ENCODE measurements at regions not wholly inside any gene's neighbourhood (a gene's known extent, or its start where the extent isn't known, plus 50 kb on each side); places are given as distances from the start of the nearest gene placed in this dataset.

DNA sequence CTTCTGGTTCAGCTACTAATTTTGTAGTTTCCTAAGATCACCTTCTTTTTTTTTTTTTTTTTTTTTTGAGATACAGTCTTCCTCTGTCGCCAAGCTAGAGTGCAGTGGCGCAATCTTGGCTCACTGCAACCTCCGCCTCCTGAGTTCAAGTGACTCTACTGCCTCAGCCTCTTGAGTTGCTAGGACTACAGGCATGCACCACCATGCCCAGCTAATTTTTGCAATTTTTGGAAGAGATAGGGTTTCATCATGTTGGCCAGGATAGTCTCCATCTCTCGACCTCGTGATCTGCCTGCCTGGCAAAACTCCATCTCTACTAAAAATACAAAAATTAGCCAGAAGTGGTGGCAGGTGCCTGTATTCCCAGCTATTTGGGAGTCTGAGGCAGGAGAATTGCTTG is 301.5 kb upstream of the TFPI start:
- Mint-ChIP-seq H3K4me3 (no peak overlapping the region), H3K9me3 (peaks cover 2 to 18% (median 3%) of the 10 kb centered on the region in 3 donors), H3K36me3 (no peaks in the 10 kb centered on the region), H3K4me1 (no peaks in the 10 kb centered on the region), H3K27ac (no peak overlapping the region), H3K27me3 (no peaks in the 10 kb centered on the region)

DNA sequence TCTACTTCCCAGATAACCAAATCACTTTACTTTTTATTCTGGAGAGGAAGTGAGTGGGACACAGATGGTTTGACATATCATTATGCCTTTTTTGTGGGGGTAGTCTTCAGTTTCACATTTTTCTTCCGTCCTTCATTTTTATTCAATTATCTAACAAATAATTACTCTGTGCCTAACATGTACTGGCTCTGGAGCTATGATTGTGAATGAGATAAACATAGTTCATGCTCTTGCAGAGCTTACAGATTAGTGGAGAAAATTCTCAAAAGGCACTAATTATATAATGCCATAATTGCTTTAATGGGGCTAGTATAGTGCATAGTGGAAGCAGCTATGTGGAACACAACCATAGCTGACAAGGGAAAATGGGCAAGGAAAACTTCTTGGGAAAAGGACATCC is 303.6 kb upstream of the TFPI start:
- Mint-ChIP-seq H3K27ac (no peak overlapping the region), H3K27me3 (no peaks in the 10 kb centered on the region), H3K36me3 (no peaks in the 10 kb centered on the region), H3K4me1 (no peaks in the 10 kb centered on the region), H3K9me3 (peaks cover 0 to 18% (median 2%) of the 10 kb centered on the region in 3 donors), H3K4me3 (no peak overlapping the region)

DNA sequence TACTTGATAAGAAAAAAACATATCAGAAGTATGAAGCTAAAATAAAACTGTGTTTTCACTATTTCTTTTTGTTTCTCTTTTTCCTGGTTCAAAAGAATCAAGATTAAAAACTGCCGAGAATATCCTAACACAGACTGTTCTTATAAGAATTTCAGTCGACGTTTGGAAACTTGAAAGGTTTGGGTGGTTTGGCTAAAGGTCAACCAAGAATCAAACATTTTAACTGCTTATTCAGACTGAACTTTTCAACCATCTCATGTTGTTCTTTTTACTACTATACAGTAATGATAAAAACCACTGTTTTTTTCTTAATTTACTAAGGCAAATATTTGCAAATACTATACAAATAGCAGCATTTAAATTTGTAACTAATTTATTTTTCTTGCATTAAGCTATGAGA is 308.5 kb upstream of the TFPI start:
- no peaks in the 10 kb centered on the region for H3K36me3 Mint-ChIP-seq
- H3K4me3 Mint-ChIP-seq, result no peak overlapping the region
- H3K4me1 Mint-ChIP-seq, result no peaks in the 10 kb centered on the region
- H3K27me3 Mint-ChIP-seq, result no peaks in the 10 kb centered on the region
- peaks cover 1 to 15% (median 2%) of the 10 kb centered on the region in 3 donors for H3K9me3 Mint-ChIP-seq
- no peak overlapping the region for H3K27ac Mint-ChIP-seq

DNA sequence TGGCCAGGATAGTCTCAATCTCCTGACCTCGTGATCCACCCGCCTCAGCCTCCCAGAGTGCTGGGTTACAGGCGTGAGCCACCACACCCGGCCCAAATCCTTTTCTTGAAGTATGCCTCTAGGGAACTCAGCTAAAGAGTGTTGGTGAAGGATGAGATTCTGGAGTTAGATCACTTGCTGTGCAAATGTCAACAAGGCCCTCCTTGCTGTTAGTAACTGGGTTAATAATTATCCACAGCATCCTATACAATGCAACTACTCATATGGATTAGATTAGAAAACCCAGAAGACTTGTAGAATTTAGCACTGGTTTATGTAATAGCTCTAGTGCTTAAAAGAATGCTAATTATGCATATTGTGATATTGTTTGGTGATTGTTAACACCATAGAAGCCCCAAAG is 310.8 kb upstream of the TFPI start:
- H3K27me3 Mint-ChIP-seq, result no peaks in the 10 kb centered on the region
- peaks cover 0 to 4% (median 0%) of the 10 kb centered on the region in 3 donors for H3K4me1 Mint-ChIP-seq
- peaks cover 3% of the 10 kb centered on the region for H3K36me3 Mint-ChIP-seq
- H3K27ac Mint-ChIP-seq, result no peak overlapping the region
- H3K4me3 Mint-ChIP-seq, result no peak overlapping the region
- H3K9me3 Mint-ChIP-seq, result peaks cover 2 to 9% (median 3%) of the 10 kb centered on the region in 3 donors

DNA sequence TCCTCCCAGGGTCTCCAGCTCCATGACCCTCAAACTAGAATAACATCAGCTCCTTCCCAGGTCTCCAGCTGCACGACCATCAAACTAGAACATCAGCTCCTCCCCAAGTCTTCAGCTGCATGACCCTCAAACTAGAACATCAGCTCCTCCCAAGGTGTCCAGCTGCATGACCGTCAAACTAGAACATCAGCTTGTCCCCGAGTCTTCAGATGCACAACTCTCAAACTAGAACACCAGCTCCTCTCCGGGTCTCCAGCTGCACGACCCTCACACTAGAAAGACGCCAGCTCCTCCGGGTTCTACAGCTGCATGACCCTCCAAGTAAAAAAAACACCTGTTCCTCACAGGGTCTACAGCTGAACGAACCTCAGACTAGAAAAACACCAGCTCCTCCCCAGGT is 312.9 kb upstream of the TFPI start:
- Mint-ChIP-seq H3K27ac (peak overlapping the region in 1 of 3 donors; percentile 1), H3K9me3 (peaks cover 2 to 9% (median 6%) of the 10 kb centered on the region in 3 donors), H3K4me1 (peaks cover 0 to 4% (median 0%) of the 10 kb centered on the region in 3 donors), H3K27me3 (no peaks in the 10 kb centered on the region), H3K4me3 (no peak overlapping the region), H3K36me3 (peaks cover 3% of the 10 kb centered on the region)

DNA sequence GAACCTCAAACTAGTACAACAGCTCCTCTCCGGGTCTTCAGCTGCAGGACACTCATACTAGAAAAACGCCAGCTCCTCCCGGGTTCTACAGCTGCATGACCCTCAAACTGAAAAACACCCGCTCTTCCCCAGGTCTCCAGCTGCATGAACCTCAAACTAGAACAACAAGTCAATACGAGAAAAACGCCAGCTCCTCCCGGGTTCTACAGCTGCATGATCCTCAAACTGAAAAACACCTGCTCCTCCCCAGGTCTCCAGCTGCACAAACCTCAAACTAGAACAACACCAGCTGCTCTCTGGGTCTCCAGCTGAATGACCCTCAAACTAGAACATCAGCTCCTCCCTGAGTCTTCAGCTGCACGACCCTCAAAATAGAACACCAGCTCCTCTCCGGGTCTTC is 315.0 kb upstream of the TFPI start:
- Mint-ChIP-seq H3K27me3 (no peaks in the 10 kb centered on the region), H3K27ac (peak overlapping the region in 1 of 3 donors; percentile 24), H3K9me3 (peaks cover 3 to 12% (median 6%) of the 10 kb centered on the region in 3 donors), H3K4me3 (no peak overlapping the region), H3K4me1 (peaks cover 0 to 4% (median 0%) of the 10 kb centered on the region in 3 donors), H3K36me3 (peaks cover 3% of the 10 kb centered on the region)

DNA sequence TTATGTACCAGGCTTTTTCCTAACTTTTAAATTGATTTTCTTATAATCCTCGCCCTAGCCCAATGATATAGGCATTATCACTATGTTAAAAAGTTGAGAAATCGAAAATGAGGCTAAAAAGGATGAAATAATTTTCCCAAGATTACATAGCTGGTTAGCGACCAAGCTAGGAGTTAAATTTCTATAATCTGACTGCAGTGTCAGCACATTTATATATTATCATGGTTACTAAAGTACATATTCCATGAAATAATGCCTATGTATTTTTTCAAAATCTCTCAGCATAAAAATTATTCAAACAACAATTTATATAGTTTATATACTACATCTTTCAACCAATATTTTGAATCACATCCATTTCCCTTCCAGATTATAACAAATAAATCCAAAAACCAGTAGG is 317.3 kb upstream of the TFPI start:
- peaks cover 3% of the 10 kb centered on the region for H3K36me3 Mint-ChIP-seq
- peaks cover 5 to 15% (median 8%) of the 10 kb centered on the region in 3 donors for H3K9me3 Mint-ChIP-seq
- H3K4me1 Mint-ChIP-seq, result peaks cover 0 to 4% (median 0%) of the 10 kb centered on the region in 3 donors
- no peak overlapping the region for H3K4me3 Mint-ChIP-seq
- no peak overlapping the region for H3K27ac Mint-ChIP-seq
- H3K27me3 Mint-ChIP-seq, result no peaks in the 10 kb centered on the region

DNA sequence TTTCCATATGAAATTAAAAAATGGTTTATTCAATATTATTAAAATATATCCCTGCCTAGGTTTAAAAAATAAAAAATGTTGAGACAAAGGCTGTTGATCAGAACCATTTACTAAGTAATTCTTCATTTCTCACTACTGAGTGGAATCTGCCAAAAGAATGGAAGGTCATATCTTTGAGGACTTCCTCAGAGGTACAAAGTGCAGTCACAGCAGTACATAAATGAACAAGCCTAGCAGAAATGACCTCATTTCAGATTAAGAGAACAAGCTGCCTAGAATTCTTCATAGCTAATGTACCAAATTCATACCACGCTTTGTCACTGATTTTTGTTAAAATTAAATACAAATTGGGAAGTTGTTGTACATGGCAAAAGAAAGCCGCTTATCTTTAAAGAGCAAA is 318.9 kb upstream of the TFPI start:
- Mint-ChIP-seq H3K36me3 (no peaks in the 10 kb centered on the region), H3K4me1 (peaks cover 0 to 4% (median 0%) of the 10 kb centered on the region in 3 donors), H3K9me3 (peaks cover 5 to 6% (median 5%) of the 10 kb centered on the region in 3 donors), H3K27me3 (no peaks in the 10 kb centered on the region), H3K27ac (no peak overlapping the region), H3K4me3 (no peak overlapping the region)

DNA sequence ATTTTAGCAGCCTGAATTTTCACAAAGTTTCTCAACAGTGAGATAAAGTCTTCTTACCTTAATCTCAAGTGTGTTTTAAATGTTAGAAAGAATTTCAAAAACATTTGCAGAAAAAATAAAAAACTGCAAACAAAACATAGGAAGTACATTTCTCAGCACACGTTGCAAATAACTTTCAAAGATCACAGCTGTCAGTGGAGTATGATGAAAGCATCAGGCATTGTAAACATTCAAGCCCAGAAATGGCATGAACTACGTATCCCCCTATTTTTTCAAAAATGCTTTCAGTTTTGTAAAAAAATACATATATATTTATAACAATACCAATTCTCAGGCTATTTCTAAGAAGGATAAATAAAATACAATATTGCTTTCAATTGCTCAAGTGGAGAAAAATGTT is 320.6 kb upstream of the TFPI start:
- Mint-ChIP-seq H3K27ac (no peak overlapping the region), H3K27me3 (no peaks in the 10 kb centered on the region), H3K4me3 (no peak overlapping the region), H3K36me3 (no peaks in the 10 kb centered on the region), H3K9me3 (peaks cover 3 to 7% (median 6%) of the 10 kb centered on the region in 3 donors), H3K4me1 (no peaks in the 10 kb centered on the region)

DNA sequence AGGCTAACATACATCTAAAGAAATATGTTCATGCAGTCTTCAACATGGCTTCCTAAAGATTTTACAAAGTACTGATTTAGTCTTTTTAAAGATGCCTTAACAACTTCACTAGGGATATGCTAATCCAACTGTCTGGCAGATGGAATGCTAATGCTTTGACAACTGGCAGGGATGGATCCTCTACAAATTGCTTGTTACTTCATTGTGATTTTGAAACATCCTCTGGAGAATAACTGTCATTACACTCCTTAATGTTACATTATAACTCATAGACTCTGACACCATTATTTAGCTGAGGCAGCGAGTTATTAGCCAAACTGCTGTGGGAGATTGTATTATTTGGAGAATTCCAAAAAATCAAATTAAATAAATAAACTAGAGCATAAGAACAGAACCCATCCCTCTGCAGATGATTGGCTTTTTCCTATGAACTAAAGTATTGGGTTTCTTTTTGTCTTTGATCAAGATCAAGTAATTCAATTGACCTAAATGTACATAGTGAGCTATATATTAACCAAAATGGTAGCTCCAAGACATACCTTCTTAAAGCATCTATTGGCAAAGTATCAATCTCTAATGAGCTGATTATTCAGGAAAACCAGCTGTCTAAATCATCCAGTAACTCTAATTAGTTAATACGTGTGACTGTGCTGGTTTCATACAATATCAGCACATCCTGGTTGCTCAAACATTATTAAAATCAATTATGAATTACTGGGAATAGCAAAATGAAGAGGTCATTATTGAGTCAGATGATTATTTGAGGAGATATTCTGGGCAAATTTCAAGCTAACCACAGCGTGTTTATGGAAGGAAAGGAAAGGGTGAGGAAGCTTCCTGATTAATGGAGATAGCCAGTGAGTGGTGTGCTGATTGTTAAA is 321.3 kb upstream of the TFPI start:
- Mint-ChIP-seq H3K4me3 (no peak overlapping the region), H3K27ac (no peak overlapping the region), H3K36me3 (no peaks in the 10 kb centered on the region), H3K4me1 (no peaks in the 10 kb centered on the region), H3K9me3 (peaks cover 3 to 7% (median 6%) of the 10 kb centered on the region in 3 donors), H3K27me3 (no peaks in the 10 kb centered on the region)

DNA sequence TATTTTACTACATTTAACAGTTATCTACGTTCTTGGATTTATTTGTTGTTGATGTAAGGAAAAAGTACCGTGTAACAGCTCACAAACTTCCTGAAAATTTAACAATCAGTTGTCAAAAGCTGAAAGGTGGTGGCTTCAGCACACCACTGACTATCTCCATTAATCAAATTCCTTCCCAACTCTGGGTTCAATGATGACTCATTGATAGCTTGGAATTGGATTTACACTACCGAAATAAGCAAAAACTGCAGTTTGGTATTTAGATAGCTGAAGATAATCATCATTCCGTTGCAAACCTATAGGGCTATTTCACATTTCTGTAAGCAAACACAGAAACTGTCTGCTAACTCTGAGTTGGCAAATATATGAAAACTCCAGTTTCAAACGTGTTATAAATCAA is 322.3 kb upstream of the TFPI start:
- no peaks in the 10 kb centered on the region for H3K27me3 Mint-ChIP-seq
- no peaks in the 10 kb centered on the region for H3K4me1 Mint-ChIP-seq
- no peaks in the 10 kb centered on the region for H3K36me3 Mint-ChIP-seq

DNA sequence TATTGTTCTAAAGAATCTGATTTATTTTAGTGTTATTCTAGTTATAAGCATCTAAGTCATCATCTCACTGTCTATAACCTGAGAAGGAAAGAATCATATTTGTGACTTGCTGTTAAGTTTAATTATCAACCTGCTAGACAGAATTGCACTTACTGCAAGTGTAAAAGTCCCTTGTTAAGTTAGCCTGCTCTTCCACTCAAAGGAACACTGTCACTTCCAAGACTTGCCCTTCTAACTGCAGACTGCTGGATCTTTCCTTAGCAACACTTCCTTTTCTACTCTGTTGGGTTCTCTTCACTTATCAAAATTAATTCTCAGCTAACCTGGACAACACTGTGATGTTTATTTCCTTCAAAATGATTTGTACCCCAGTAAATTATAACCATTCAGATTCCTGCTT is 323.2 kb upstream of the TFPI start:
- no peaks in the 10 kb centered on the region for H3K36me3 Mint-ChIP-seq
- H3K27me3 Mint-ChIP-seq, result no peaks in the 10 kb centered on the region
- H3K4me1 Mint-ChIP-seq, result no peaks in the 10 kb centered on the region
- no peak overlapping the region for H3K27ac Mint-ChIP-seq
- H3K4me3 Mint-ChIP-seq, result no peak overlapping the region
- peaks cover 3 to 6% (median 5%) of the 10 kb centered on the region in 3 donors for H3K9me3 Mint-ChIP-seq

More for the DNA sequence above, 322.3 kb upstream of the TFPI start:
- H3K27ac Mint-ChIP-seq, result no peak overlapping the region
- no peak overlapping the region for H3K4me3 Mint-ChIP-seq
- H3K9me3 Mint-ChIP-seq, result peaks cover 3 to 7% (median 6%) of the 10 kb centered on the region in 3 donors

DNA sequence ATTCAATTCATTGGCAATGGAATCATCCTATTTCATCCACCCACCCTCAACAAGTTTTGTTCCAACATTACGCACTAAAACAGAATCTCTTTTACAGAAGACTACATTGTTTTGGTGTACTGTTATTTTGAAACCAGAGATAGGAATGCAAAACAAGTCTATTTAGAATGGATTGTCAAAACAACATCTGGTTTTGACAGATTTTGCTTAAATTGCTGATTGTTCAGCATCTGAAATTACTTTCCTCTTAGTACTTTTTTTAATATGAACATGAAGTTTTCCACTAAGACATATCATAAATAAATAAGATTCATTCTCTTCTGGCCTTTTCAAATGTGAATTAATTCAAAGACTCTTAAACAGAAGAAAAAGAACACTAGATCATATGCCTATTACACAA is 323.9 kb upstream of the TFPI start:
- H3K27ac Mint-ChIP-seq, result no peak overlapping the region
- no peaks in the 10 kb centered on the region for H3K27me3 Mint-ChIP-seq
- H3K4me1 Mint-ChIP-seq, result no peaks in the 10 kb centered on the region
- H3K9me3 Mint-ChIP-seq, result peaks cover 3 to 6% (median 5%) of the 10 kb centered on the region in 3 donors
- H3K4me3 Mint-ChIP-seq, result no peak overlapping the region
- no peaks in the 10 kb centered on the region for H3K36me3 Mint-ChIP-seq

DNA sequence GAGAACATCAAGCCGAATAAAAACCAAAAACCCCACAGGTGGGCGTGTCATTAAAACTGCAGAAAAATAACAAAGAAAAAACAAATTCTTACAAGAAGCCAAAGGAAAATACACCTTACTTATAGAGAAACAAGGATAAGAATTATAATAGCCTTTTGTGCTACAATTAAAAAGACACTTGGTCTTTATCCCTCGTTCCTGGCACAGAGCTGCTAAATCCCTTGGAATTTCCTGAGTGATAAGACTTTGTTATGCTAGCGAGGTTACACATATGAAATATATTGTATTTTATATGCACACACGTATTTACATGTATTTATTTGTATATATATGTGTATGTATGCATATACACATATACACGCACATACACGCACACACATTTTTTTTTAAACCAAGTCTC is 325.3 kb upstream of the TFPI start:
- Mint-ChIP-seq H3K4me1 (no peaks in the 10 kb centered on the region), H3K27ac (no peak overlapping the region), H3K36me3 (no peaks in the 10 kb centered on the region), H3K9me3 (peaks cover 1 to 5% (median 3%) of the 10 kb centered on the region in 3 donors), H3K4me3 (no peak overlapping the region), H3K27me3 (no peaks in the 10 kb centered on the region)

DNA sequence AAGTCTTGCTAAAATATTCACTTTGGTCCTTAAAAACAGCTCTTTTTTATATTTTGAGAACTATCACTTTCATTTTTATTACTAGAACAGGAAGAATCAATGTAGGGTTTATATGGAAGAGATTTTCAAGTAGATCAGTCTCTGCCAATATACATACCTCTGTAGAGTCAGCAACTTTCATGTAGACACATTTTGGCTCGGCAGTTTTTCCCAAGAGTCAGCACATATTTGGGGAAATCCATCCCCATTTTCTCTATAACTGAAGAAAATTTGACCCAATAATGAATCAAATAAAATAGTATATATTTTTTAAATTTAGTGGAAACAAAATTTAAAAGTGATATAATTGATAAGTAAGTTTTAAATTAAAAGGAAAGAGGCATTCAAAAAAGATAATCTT is 329.8 kb upstream of the TFPI start:
- no peak overlapping the region for H3K4me3 Mint-ChIP-seq
- peaks cover 0 to 2% (median 2%) of the 10 kb centered on the region in 3 donors for H3K9me3 Mint-ChIP-seq
- no peak overlapping the region for H3K27ac Mint-ChIP-seq
- H3K27me3 Mint-ChIP-seq, result no peaks in the 10 kb centered on the region
- no peaks in the 10 kb centered on the region for H3K36me3 Mint-ChIP-seq
- H3K4me1 Mint-ChIP-seq, result no peaks in the 10 kb centered on the region

DNA sequence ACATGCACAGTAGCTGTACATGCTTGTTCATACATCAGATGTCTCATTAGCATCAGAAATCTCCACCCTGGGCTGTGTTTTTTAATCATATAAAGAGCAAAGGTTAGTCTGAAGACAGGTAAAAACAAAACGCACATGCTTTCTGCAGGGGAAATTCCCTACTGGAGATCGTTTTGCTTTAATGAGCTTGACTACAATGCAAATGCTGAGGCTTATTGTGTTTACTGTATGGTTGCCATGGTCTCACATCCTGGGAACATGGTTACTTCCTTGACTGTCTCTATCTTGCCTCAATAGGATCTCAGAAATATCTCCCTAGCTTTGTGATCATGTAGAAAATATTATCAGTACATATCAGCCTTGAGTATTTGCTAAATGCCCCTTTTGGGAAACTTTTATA is 336.5 kb upstream of the TFPI start:
- H3K27me3 Mint-ChIP-seq, result no peaks in the 10 kb centered on the region
- no peaks in the 10 kb centered on the region for H3K36me3 Mint-ChIP-seq
- peaks cover 3 to 11% (median 9%) of the 10 kb centered on the region in 3 donors for H3K9me3 Mint-ChIP-seq
- H3K4me3 Mint-ChIP-seq, result no peak overlapping the region
- H3K4me1 Mint-ChIP-seq, result no peaks in the 10 kb centered on the region
- no peak overlapping the region for H3K27ac Mint-ChIP-seq

Data from IgD-negative memory B cell (primary cell).